H1 (cell line): ENCODE measurements at regions not wholly inside any gene's neighbourhood (a gene's known extent, or its start where the extent isn't known, plus 50 kb on each side); places are given as distances from the start of the nearest gene placed in this dataset.

Experiments used
- CTCF ChIA-PET: fragments of 300-600 bp; sonication (Branson Sonifier 250); formaldehyde crosslinking; loops from one replicate; lab custom pipeline; 2021; ENCODE audit not compliant: partially characterized antibody; lab: Charles Lee
- POLR2A ChIA-PET: fragments of 300-600 bp; sonication (Branson Sonifier 250); formaldehyde crosslinking; loops from one replicate; lab custom pipeline; 2021; ENCODE audit warnings: inconsistent platforms; ENCODE audit not compliant: partially characterized antibody; lab: Charles Lee
- DNase-seq, 2 experiments: peaks; one replicate each; pipeline versions ENCODE4 v3.0.0 to v3.0.0-alpha.2; 2010 to 2022; ENCODE audit warnings: low spot score in 2 of 2, low read depth in 1 of 2, mixed read lengths in 1 of 2
- FAIRE-seq: peaks from 2 replicates; lab custom pipeline; 2011; peaks lifted over from hg19 to GRCh38; lab: Jason Lieb, UNC
- H2AFZ ChIP-seq: 2 replicates; pipeline ENCODE4 v1.8.1; 2012; ENCODE audit warnings: low read length, inconsistent platforms
- H2AK5ac ChIP-seq: 2 replicates; pipeline ENCODE4 v1.6.1; 2013; ENCODE audit warnings: low read depth, low read length
- H2BK120ac ChIP-seq: replicated peaks from 2 replicates; pipeline ENCODE3; 2013; ENCODE audit warnings: low read depth, low read length, inconsistent platforms
- H2BK12ac ChIP-seq: 2 replicates; pipeline ENCODE4 v1.6.1; 2013; ENCODE audit warnings: low read depth, low read length
- H2BK15ac ChIP-seq: 2 replicates; pipeline ENCODE4 v1.6.1; 2013; ENCODE audit warnings: low read length
- H2BK20ac ChIP-seq: 2 replicates; pipeline ENCODE4 v1.6.1; 2013; ENCODE audit warnings: low read length
- H2BK5ac ChIP-seq: 2 replicates; pipeline ENCODE4 v1.6.1; 2013; ENCODE audit warnings: low read depth, low read length
- H3K14ac ChIP-seq: 2 replicates; pipeline ENCODE4 v1.6.1; 2013; ENCODE audit warnings: inconsistent platforms; ENCODE audit not compliant: insufficient read length
- H3K18ac ChIP-seq: 2 replicates; pipeline ENCODE4 v1.6.1; 2013; ENCODE audit warnings: low read length; ENCODE audit errors: extremely low read depth
- H3K23ac ChIP-seq: 2 replicates; pipeline ENCODE4 v1.6.1; 2013; ENCODE audit warnings: inconsistent platforms; ENCODE audit not compliant: insufficient read length
- H3K23me2 ChIP-seq: 2 replicates; pipeline ENCODE4 v1.6.1; 2013; ENCODE audit warnings: low read depth, low read length
- H3K27ac ChIP-seq: 2 replicates; pipeline ENCODE4 v1.6.1; 2011; ENCODE audit warnings: low read depth, low read length, inconsistent platforms
- H3K27me3 ChIP-seq, 4 experiments: replicated peaks in 1 of 4; 1 replicate in 1 of 4; 2 replicates in 3 of 4; pipeline versions ENCODE4 v1.6.1 to v1.8.1; 2011 to 2013; ENCODE audit warnings: low read length in 3 of 4, mild to moderate bottlenecking in 3 of 4, inconsistent platforms in 2 of 4, mixed read lengths in 2 of 4, moderate library complexity in 1 of 4; ENCODE audit not compliant: control insufficient read depth in 3 of 4, insufficient read depth in 3 of 4; ENCODE audit errors: extremely low read depth in 1 of 4
- H3K36me3 ChIP-seq, 4 experiments: 2 replicates each; pipeline versions ENCODE4 v1.6.1 to v1.8.1; 2011 to 2013; ENCODE audit warnings: mild to moderate bottlenecking in 4 of 4, low read length in 3 of 4, moderate library complexity in 2 of 4, control low read depth in 1 of 4, inconsistent platforms in 1 of 4; ENCODE audit not compliant: insufficient read depth in 4 of 4, control insufficient read depth in 2 of 4
- H3K4ac ChIP-seq: replicated peaks from 2 replicates; pipeline ENCODE3; 2013; ENCODE audit warnings: low read length, low read depth, mixed read lengths, inconsistent platforms; ENCODE audit not compliant: insufficient read length
- H3K4me1 ChIP-seq, 4 experiments: replicated peaks in 1 of 4; 1 replicate in 1 of 4; 2 replicates in 3 of 4; pipeline versions ENCODE4 v1.6.1 to v1.8.1; 2011 to 2013; ENCODE audit warnings: low read length in 3 of 4, inconsistent platforms in 2 of 4, mixed read lengths in 1 of 4; ENCODE audit not compliant: insufficient read depth in 4 of 4, control insufficient read depth in 3 of 4
- H3K4me2 ChIP-seq, 2 experiments: 2 replicates each; pipeline versions ENCODE4 v1.6.1 to v1.8.1; 2011 to 2013; ENCODE audit warnings: low read depth in 2 of 2, low read length in 2 of 2, control low read depth in 1 of 2, inconsistent platforms in 1 of 2, mild to moderate bottlenecking in 1 of 2; ENCODE audit not compliant: insufficient read depth in 1 of 2
- H3K4me3 ChIP-seq, 4 experiments: fragments of 200-600, 300-600 bp in 1 of 4; sonication (generic), shearing (Covaris generic), sonication (Bioruptor Twin) in 1 of 4; 2 replicates each; pipeline versions ENCODE4 v1.5.1 to v1.8.1; 2011 to 2016; ENCODE audit warnings: low read length in 4 of 4, low read depth in 3 of 4, control low read depth in 2 of 4, inconsistent platforms in 2 of 4, mild to moderate bottlenecking in 2 of 4, mixed read lengths in 1 of 4, moderate library complexity in 1 of 4; ENCODE audit not compliant: insufficient read depth in 2 of 4; ENCODE audit errors: extremely low read depth in 1 of 4
- H3K56ac ChIP-seq: replicated peaks from 2 replicates; pipeline ENCODE3; 2013; ENCODE audit warnings: low read depth, mild to moderate bottlenecking, mixed read lengths, low read length, inconsistent platforms; ENCODE audit not compliant: insufficient read length
- H3K79me1 ChIP-seq: 2 replicates; pipeline ENCODE4 v1.6.1; 2013; ENCODE audit warnings: low read depth, low read length, control low read depth
- H3K79me2 ChIP-seq, 2 experiments: 2 replicates each; pipeline versions ENCODE4 v1.6.1 to v1.8.1; 2012 to 2013; ENCODE audit warnings: low read length in 2 of 2, mild to moderate bottlenecking in 2 of 2, inconsistent platforms in 1 of 2; ENCODE audit not compliant: insufficient read depth in 2 of 2, control insufficient read depth in 1 of 2
- H3K9ac ChIP-seq, 4 experiments: replicated peaks in 1 of 4; 1 replicate in 1 of 4; 2 replicates in 3 of 4; pipeline versions ENCODE4 v1.6.1 to v1.8.1; 2011 to 2013; ENCODE audit warnings: low read depth in 3 of 4, low read length in 3 of 4, control low read depth in 2 of 4, mild to moderate bottlenecking in 2 of 4, moderate library complexity in 2 of 4, inconsistent platforms in 1 of 4; ENCODE audit errors: extremely low read depth in 1 of 4
- H3K9me3 ChIP-seq, 2 experiments: 2 replicates each; pipeline versions ENCODE4 v1.6.1 to v1.8.1; 2012 to 2013; ENCODE audit warnings: mild to moderate bottlenecking in 2 of 2, moderate library complexity in 2 of 2, control low read depth in 1 of 2, inconsistent platforms in 1 of 2, low read depth in 1 of 2, low read length in 1 of 2, mixed read lengths in 1 of 2; ENCODE audit not compliant: insufficient read depth in 2 of 2
- H4K20me1 ChIP-seq, 2 experiments: replicated peaks in 1 of 2; 2 replicates each; pipeline versions ENCODE3 to v1.8.1; 2011 to 2013; ENCODE audit warnings: inconsistent platforms in 2 of 2, low read length in 2 of 2, mild to moderate bottlenecking in 1 of 2; ENCODE audit not compliant: insufficient read depth in 2 of 2, control insufficient read depth in 1 of 2
- H4K5ac ChIP-seq: 2 replicates; pipeline ENCODE4 v1.6.1; 2013; ENCODE audit warnings: low read length, low read depth, mixed read lengths, inconsistent platforms; ENCODE audit not compliant: insufficient read length
- H4K8ac ChIP-seq: 2 replicates; pipeline ENCODE4 v1.8.0; 2013; ENCODE audit warnings: mild to moderate bottlenecking, moderate library complexity, low read length, inconsistent platforms; ENCODE audit not compliant: insufficient read depth; ENCODE audit errors: extremely low read depth
- H4K91ac ChIP-seq: replicated peaks from 2 replicates; pipeline ENCODE3; 2013; ENCODE audit warnings: low read length, mixed read lengths, inconsistent platforms; ENCODE audit not compliant: insufficient read length
- EZH2 ChIP-seq: fragments of 200-600 bp; sonication (generic); IDR thresholded peaks from 2 replicates; pipeline ENCODE4 v1.7.1; 2012; ENCODE audit warnings: low read depth, mild to moderate bottlenecking, moderate library complexity, low read length, inconsistent platforms; ENCODE audit not compliant: severe bottlenecking
- KDM1A ChIP-seq: fragments of 200-600, 300-600 bp; sonication (generic); IDR thresholded peaks from 2 replicates; pipeline ENCODE4 v1.7.1; 2016; ENCODE audit warnings: mild to moderate bottlenecking, low read length, borderline replicate concordance
- RAD21 ChIP-seq, 2 experiments: IDR thresholded peaks in 1 of 2; conservative IDR thresholded peaks in 1 of 2; 2 replicates each; pipeline ENCODE4 v1.6.1; 2011; ENCODE audit warnings: low read depth in 2 of 2, low read length in 2 of 2, improper control_type of control experiment in 1 of 2, inconsistent platforms in 1 of 2, mild to moderate bottlenecking in 1 of 2, moderate library complexity in 1 of 2
- WGBS, 2 experiments: shearing (Covaris generic) in 1 of 2; methylation state at CpG; one replicate each; pipeline versions ENCODE4 v1.1.6 to v1.1.7; 2013 to 2015; ENCODE audit warnings: low lambda C conversion rate in 2 of 2, mixed read lengths in 2 of 2, inconsistent platforms in 1 of 2, low coverage in 1 of 2, missing lambda C conversion rate in 1 of 2; ENCODE audit not compliant: insufficient replicate concordance in 2 of 2, insufficient coverage in 1 of 2, insufficient read length in 1 of 2; ENCODE audit errors: extremely low coverage in 1 of 2, missing lambda C conversion rate in 1 of 2; 5-methylcytosine and 5-hydroxymethylcytosine counted together

- H2AFZ ChIP-seq = no peak overlapping the region
- WGBS, 2 experiments = 87% methylated on average over 1 of the region's 1 CpG; no CpG with 5 or more reads in 1 of the 2 experiments
These were observed 248.4 kb upstream of the KCNH7 start for GRCh38 chr2:163086940-163087339.

More at GRCh38 chr2:163086940-163087339, 248.4 kb upstream of the KCNH7 start:
- no peak overlapping the region for H3K9ac ChIP-seq
- POLR2A ChIA-PET = no interaction called here
- CTCF ChIA-PET = interaction anchor here (1.3 kb wide), 1 partner anchor 34 kb away, joined by 4 read pairs; no protein-coding TSS in a partner anchor
- H3K23me2 ChIP-seq = no peaks in the 10 kb centered on the region
- no peak overlapping the region for H3K56ac ChIP-seq
- no peaks in the 10 kb centered on the region for H4K20me1 ChIP-seq
- no peaks in the 10 kb centered on the region for H3K27me3 ChIP-seq
- no peak overlapping the region for H2BK5ac ChIP-seq
- no peak overlapping the region for H3K4ac ChIP-seq
- no peak overlapping the region for H4K8ac ChIP-seq
- H3K14ac ChIP-seq = no peak overlapping the region
- no peak overlapping the region for H2BK120ac ChIP-seq
- H3K4me2 ChIP-seq = no peak overlapping the region
- no peak overlapping the region for H4K5ac ChIP-seq
- H3K27ac ChIP-seq = no peak overlapping the region
- no peaks in the 10 kb centered on the region for H3K36me3 ChIP-seq
- no peak overlapping the region for H4K91ac ChIP-seq
- no peaks in the 10 kb centered on the region for H3K79me1 ChIP-seq
- peaks cover 0 to 2% of the 10 kb centered on the region in 2 experiments; a peak in 1 of 4 replicates for H3K9me3 ChIP-seq
- H3K4me3 ChIP-seq = no peak overlapping the region
- H3K79me2 ChIP-seq = no peaks in the 10 kb centered on the region
- H2BK15ac ChIP-seq = no peak overlapping the region
- H3K23ac ChIP-seq = no peak overlapping the region
- no peaks in the 10 kb centered on the region for H3K4me1 ChIP-seq
- no peak overlapping the region for H3K18ac ChIP-seq
- FAIRE-seq = no peak
- no peak for DNase-seq
- H2BK20ac ChIP-seq = no peak overlapping the region
- no peak overlapping the region for H2BK12ac ChIP-seq
- H2AK5ac ChIP-seq = no peak overlapping the region
- no peak for TF ChIP-seq RAD21 (IDR thresholded peaks at IDR 0.05 in 1 of 2, conservative IDR thresholded peaks at IDR 0.05 in 1 of 2; ENCODE audit: low read depth in 2 of 2, low read length in 2 of 2)
- no peak for TF ChIP-seq EZH2
- TF ChIP-seq KDM1A = no peak
- TF ChIP-seq, all 59 proteins: peak for 0
